Stimulated activated CD4-positive, alpha-beta T cell treated with anti-CD3 and anti-CD28 coated beads, Interleukin-4, amount 100 ng/mL, for 4 hours (primary cell): ENCODE measurements at regions not wholly inside any gene's neighbourhood (a gene's known extent, or its start where the extent isn't known, plus 50 kb on each side); places are given as distances from the start of the nearest gene placed in this dataset.

ENCODE experiments used
- DNase-seq, 2 experiments: peaks; one replicate each; pipeline ENCODE4 v3.0.0-alpha.2; 2020

GRCh38 chr11:19595499-19595839 lies 117.2 kb upstream of the NAV2 start:
- DNase-seq, result no peak

- DNase-seq, result no peak
Measured at GRCh38 chr11:19594326-19594725, 118.3 kb upstream of the NAV2 start.

- no peak for DNase-seq
Measured at GRCh38 chr11:19592842-19593241, 119.8 kb upstream of the NAV2 start.

- no peak for DNase-seq
Measured at GRCh38 chr11:19589567-19590260, 122.9 kb upstream of the NAV2 start.

- no peak for DNase-seq
Measured at GRCh38 chr11:19587979-19588378, 124.7 kb upstream of the NAV2 start.

- no peak for DNase-seq
Measured at GRCh38 chr11:19580646-19581045, 132.0 kb upstream of the NAV2 start.

GRCh38 chr11:19579957-19580356 lies 132.7 kb upstream of the NAV2 start:
- DNase-seq, result no peak

- DNase-seq, result no peak
Measured at GRCh38 chr11:19578871-19579270, 133.8 kb upstream of the NAV2 start.

- DNase-seq, result no peak
Measured at GRCh38 chr11:19577976-19578619, 134.5 kb upstream of the NAV2 start.

- no peak for DNase-seq
Measured at GRCh38 chr11:19577391-19577975, 135.2 kb upstream of the NAV2 start.

GRCh38 chr11:19576903-19577302 lies 135.7 kb upstream of the NAV2 start:
- no peak for DNase-seq

GRCh38 chr11:19576054-19576453 lies 136.6 kb upstream of the NAV2 start:
- no peak for DNase-seq

GRCh38 chr11:19574916-19575315 lies 137.7 kb upstream of the NAV2 start:
- no peak for DNase-seq

- DNase-seq, result no peak
Measured at GRCh38 chr11:19573666-19574065, 139.0 kb upstream of the NAV2 start.

GRCh38 chr11:19571906-19572305 lies 140.7 kb upstream of the NAV2 start:
- no peak for DNase-seq

- no peak for DNase-seq
Measured at GRCh38 chr11:19570889-19571288, 141.7 kb upstream of the NAV2 start.

GRCh38 chr11:19567996-19568395 lies 144.6 kb upstream of the NAV2 start:
- DNase-seq, result no peak

- DNase-seq, result no peak
Measured at GRCh38 chr11:19566583-19567379, 145.9 kb upstream of the NAV2 start.

- no peak for DNase-seq
Measured at GRCh38 chr11:19565639-19566038, 147.0 kb upstream of the NAV2 start.

GRCh38 chr11:19562156-19562555 lies 150.5 kb upstream of the NAV2 start:
- no peak for DNase-seq

GRCh38 chr11:19561011-19561410 lies 151.6 kb upstream of the NAV2 start:
- no peak for DNase-seq

- no peak for DNase-seq
Measured at GRCh38 chr11:19560156-19560555, 152.5 kb upstream of the NAV2 start.

- DNase-seq, result no peak
Measured at GRCh38 chr11:19559746-19560145, 152.9 kb upstream of the NAV2 start.
